ENCODE measurements at regions not wholly inside any gene's neighbourhood (a gene's known extent, or its start where the extent isn't known, plus 50 kb on each side); places are given as distances from the start of the nearest gene placed in this dataset.

DNA sequence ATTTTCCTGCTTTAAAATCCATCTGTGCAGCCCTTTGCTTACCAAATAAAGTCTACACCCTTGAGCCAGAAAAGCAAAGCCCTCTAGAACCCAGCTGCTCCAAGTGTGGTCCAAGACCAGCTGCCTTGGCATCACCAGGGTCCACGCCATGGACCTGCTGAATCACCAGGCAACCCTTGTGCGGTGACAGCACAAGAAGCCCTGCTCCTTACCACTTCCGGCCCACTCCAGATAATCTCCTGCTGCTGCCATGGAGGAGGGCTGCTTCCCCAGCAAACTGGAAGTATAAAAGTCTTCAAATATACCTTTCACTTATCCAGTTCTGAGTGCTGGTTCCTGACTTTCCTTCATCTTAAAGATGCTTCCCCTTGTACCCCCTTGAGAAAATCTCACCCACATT lies 106.0 kb upstream of the PKDCC start:
- intact Hi-C loops (cut with micrococcal nuclease), result no loop called here

DNA sequence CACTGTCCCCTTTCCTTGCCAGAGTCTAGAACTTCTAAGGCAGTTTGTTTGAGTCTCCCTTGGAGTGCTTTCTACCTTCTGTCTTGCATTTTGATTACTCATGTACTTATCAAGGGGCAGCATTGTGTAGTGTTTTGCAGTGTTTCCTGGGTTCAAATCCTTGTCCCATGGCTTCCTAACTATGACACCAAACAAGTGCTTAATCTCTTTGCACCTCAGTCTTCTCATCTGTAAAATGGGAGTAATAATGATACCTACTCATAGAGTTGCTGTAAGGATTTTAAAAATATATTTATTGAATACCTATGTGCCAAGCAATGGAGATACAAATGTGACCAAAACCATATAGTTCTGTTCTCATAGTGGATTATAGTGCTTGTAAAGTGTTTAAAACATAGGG lies 105.5 kb upstream of the PKDCC start:
- intact Hi-C loops (cut with micrococcal nuclease), result no loop called here

DNA sequence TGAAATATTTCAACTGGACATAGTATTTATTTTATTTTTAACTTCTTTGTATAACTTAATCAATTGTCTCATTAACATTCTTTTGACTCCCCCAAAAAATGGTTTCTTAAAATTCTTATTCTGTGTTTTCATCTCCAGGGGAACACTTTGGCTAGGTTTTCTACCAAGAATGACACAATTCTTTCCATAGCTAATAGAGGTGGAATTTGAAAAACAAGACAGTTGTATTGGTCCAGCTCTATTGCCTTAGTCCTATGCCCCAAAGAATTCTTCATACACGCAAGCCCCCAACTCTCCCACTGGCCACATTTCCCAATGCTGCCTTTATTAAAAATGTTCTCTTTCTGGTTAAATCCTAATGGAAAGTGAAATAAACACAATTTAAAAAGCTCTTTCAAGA lies 104.7 kb upstream of the PKDCC start:
- intact Hi-C loops (cut with micrococcal nuclease), result no loop called here

DNA sequence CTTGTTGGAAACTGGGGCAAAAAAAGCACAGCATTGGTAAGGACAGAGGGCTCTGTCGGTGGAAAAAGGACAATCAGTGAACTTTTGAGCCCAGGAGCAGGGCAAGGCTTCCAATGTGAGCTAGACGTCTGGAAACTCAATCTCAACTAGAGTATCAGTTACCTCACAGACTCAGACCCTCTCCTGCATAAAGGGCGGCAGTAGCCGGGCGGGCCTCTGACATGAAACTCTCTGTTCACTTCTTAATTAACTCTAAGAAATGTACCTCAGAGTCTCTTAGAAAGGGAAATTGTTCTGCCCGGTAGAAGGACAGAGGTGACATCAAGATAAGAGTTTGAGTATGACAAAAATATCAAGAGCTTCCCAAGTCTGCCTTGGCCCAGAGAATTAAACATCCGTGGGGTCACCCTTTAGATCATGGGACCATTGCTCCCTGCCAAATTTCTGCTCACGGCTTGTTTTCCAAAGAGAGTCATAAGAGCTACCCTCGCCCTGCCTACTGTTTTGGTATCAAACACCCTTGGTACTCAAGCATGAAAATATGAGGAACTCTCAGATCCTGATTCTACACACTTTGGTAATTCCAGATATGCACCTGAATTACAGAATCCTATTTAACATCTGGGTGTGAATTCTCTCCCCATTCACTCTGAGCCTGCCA lies 103.5 kb upstream of the PKDCC start:
- intact Hi-C loops (cut with micrococcal nuclease), result no loop called here

DNA sequence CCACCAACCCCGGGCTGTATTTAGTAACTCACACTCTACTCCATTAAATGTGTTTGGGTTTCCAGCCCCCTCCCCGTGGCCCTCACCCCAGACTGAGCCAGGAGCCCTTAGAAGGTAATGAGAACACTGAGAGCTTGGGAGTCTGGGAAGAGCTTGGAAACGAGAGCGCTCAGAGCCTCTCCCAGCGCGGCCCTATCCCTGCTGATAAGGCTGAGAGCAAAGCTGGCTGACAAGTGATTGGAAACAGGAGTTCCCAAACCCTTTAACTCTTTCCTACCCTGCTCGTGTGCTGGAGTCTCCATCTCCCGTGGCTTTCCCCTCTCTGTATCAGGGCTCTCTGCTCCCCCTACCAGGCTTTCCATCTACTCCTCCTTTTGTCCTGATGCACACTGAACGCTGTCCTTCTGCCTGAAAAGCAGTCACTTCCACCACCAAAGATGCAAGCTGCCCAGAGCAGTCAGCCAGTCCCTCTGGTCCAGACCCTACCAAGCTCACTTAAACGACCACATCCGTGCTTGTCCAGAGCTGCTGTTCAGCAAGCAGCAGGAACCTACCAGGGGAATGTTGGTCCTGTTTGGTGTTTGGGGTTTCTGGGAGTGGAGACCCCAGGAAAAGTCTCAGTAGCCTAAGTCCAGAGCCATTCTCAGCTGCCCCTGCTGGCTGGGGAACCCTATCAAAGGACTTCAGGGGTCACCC lies 100.0 kb upstream of the PKDCC start:
- intact Hi-C loops (cut with micrococcal nuclease), result no loop called here

DNA sequence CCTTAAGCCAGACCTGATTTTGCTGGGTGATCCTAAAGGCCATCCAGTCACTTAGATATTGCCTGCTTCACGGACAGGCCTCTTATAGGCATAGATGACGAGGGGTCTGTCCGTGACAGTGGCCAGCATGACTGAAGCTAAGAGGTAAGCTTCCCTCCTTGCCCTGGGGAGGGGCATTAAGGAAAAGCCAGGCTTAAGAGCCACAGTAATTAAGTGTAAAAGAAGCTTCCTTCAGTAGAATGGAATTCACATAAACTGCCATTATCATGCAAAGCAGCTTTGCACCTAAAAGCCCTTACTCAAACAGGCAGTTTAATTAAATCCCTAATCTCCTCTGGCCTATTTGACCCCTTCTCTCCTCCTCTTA lies 99.4 kb upstream of the PKDCC start:
- intact Hi-C loops (cut with micrococcal nuclease), result no loop called here

DNA sequence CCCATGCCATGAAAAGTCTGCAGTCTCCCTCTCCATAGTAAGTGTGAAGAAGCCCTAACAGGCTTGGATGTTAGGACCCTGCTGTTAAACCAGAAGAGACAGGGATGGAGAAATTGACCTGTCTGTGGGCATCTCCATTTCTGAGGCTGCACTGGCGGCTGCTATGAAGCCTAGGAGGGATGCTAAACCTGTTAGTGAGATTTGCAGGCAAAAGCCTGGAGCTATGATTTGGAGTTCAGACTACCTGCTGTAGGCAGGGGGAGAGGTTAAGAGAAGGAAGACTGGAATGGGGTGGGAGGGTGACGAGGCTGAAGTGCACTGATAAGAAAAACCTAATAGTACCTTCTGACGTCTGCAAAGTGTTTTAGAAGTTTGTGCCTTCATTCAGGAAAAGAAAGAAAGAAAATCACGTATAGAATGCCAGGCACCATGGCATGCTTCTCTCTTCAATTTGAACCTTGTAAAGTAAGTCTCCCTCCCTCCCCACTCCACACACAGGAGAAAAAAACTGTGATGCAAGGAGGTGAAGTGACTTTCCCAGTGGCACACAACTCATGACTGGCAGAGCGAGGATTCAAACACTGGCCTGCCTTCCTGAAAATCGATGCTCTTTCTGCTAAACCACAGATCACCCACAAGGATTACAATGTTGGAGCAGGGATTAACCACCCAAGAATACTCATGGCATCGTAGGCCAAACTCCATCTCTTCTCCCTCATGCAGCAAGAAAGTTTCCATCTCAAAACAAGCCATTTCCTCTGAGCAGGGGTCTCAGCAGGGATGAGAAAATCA lies 98.5 kb upstream of the PKDCC start:
- intact Hi-C loops (cut with micrococcal nuclease), result no loop called here

DNA sequence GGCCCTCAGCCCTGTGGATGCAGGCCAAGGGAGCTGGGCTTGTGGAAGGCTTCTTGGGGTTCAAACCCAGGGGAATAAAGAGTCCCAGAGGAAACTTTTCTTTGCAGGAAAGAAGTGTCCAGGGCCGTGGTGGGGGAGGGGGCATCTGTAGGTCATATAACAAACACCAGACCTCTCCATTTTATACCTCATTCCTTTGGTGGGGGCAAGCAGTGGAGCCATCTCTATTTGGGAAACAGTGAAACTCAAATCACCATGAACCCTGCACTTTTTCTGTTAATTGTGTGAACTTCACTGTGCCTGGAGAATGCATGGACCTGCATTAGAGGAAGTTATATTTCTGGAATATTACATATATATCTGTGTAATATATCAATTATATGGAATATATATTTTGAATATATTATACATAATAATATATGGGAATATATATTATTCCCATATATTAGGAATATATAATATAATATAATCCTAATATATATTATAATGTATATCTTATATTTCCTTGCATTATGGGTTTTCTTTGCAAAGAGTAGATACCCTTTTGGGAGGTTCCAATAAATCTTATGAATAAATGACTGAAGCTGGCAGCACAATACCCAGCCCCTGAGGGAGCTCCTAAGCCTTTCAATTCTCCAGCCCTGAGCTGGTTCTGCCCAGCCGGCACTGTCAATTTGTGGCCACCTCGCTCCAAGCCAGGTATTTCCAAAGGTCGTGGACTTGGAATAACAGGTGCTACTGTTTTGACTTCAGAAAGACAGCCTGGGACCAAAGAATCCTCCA lies 97.7 kb upstream of the PKDCC start:
- intact Hi-C loops (cut with micrococcal nuclease), result no loop called here

DNA sequence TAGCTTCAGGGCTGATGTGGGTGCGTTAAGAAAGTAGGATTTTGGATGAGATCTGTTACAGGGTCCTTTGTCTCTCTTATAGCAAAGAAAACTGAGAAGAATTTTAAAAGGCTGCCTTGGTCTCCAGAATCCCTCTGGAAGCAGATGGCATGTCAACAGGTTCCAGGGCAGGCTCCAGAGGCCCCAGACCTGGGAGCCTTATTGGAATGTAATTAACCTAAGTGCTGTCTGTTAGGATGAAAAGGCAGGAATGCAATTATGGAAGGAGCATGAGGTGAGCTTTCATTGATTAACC lies 97.2 kb upstream of the PKDCC start:
- intact Hi-C loops (cut with micrococcal nuclease), result no loop called here

DNA sequence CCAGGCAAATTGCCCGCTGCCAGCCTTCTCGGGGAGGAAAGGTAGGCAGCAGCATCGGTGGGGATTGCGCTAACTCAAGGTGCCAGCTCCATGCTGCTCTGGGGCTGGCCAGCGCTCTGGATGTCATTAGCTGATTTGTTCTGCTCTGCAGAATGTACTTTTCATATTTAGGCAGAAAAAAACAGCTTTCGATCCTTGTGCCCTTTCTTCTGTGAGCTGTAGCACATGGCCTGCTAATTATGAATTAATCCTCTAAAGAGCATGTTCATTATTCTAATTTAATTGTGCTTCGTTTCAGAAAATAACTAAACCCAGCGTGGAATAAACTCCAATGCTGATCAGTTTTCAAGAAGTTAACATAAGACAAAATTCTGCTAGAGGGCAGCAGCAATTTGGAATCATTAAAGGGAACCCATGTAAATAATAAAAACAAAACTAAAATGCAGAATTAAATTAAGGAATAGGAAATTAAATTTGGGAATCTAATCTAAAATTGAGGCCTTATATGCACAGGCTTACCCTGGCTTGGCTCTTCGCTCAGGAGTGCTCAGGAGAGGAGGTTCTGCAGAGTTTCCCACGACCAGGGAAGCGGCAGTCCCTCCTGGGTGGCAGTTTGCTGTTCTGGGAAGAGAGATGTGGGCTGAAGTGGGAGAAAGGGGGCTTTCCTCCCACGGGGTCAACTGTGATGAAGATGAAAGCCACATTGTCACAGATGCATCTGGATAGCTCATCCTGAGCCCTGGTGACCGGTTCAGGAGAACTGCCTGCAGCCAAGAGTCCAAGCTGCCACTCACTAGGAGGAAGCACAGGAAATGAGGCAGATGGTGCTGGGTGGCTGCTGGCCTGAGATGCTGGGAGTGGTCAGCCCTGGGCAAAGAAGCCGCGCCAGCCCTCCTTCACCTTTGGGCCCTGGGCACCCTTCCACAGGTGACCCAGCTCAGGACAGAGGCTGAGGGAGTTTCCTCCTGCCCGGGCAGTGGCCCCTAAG lies 93.2 kb upstream of the PKDCC start:
- intact Hi-C loops (cut with micrococcal nuclease), result no loop called here

DNA sequence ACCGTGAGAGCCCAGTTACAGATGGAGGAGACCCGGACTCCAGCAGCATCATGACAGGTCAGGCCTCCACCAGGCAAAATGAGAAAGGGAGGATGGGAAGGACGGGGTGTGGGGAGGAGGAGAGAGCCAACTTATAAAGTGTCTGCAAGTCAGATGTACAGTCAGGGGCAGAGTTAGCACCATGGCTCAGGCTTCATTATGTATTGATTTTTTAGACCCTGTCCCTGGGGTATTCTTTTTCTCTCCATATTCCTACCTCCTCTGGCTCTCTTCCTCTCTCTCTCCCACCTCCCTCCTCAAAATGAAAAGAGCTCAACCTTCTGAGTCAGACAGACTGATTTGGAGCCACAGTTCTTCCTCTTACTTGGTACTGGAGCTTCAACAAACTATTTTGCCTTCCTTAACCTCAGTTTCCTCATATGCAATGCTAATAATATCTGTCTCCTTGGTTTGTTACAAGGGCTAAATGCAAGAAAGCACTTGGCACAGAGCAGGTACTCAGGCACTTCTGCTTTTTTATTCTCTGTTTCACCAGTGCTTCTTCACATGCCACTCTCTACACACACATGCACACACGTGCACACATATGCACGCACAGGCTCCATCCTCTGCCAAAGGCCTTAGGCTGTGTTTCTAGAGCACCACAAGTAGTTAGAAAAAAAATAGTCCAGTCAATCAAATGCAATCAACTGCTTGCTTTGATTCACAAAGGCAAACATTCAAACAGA lies 92.3 kb upstream of the PKDCC start:
- intact Hi-C loops (cut with micrococcal nuclease), result no loop called here

DNA sequence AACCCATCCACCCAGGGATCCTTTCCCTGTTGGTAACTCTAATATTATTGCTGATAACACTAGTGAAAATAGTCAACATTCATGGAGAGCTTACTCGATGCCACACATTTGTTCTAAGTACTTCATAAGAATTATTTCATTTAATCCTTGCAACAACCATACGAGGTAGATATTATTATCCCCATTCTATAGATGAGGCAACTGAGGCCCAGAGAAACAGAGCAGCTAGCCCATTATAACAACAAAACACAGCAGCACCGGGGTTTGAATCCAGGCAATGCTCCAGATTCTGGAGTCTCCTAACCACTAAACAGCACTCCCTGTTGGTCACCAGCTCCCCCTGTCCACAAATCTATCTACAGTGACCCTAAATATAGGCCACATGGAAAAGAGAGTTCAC lies 90.4 kb upstream of the PKDCC start:
- intact Hi-C loops (cut with micrococcal nuclease), result no loop called here

DNA sequence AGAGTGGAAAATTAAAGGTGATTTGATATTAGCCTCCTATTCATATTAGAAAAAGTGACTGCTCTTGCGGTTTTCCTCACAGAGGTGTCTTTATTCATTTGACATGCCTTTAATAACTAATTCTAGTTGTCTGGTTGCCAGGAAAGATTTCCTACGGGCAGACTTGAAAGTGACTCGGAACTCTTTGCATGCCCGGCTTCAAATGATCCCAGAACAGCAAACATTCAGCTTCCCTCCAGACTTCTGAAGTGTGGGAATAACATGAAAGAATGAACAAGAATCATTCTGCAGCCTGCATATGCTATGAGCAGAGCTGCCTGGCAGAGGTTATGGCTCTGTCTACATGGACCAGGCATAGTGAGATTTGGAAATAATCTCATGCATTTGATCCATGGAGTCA lies 89.6 kb upstream of the PKDCC start:
- intact Hi-C loops (cut with micrococcal nuclease), result no loop called here

DNA sequence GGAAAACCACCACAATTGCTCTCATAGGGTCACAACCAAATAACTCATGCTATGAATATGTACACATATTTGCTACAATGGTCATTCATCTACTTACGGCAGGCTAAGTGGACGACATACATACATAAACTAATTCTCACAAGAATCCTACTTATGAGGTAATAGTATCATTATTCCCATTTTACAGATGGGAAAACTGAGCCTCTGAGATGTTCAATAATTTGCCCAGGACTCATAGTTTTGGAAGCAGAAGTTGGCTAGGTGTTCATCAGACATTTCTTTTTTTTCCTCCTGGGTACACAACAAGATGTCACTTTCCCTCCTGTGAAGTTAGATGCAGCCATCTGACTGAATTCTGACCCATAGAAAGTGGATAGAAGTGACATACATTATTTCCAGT lies 89.0 kb upstream of the PKDCC start:
- intact Hi-C loops (cut with micrococcal nuclease), result no loop called here

DNA sequence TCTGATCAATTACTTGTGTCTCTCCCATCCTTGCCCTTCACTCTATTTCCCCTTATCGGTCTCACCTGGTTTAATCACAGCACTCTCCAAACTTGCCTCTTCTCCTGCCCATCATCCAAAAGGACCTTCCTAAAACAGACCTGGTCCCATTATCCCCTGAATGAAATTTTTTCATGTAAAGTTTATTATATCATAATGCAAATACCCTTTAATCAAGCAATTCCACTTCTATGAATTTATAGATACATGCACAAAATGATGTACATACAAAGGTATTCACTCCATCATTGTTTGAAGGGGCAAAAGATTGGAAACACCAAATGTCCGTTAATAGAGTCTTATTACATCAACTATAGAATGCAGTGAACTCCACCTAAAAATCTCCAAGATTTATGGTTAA lies 88.1 kb upstream of the PKDCC start:
- intact Hi-C loops (cut with micrococcal nuclease), result no loop called here

DNA sequence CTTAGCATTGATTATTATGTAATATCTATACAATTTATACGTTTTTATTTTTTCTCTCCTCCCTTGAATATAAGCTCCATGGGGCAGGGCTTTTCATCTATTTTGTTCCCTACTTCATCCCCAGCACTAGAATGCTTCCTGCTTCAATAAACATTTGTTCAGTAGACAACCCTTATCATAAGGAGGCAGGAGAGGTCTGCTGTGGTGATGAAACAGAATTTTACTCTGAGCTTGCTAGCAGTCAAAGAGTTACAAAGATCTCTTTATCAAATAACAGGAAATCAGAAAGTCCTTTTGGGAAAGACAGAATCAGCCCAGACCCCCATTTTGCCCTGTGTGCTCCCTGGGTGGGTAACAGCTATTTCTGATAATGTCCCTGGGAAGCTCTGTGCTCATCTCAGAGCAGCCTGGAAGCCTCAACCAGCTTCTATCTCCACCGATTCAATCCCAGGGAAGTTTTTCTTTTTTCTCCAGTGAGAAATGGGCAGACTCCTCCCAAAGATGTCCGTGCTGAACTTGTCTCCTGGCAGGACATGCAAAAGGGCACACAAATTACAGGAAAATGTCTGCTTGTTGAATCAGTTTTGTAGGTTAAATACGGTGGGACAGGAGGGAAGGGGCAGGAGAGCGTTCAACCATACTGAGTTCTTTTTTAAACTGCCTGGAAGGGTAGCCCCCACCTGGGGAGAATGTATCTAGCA lies 84.7 kb upstream of the PKDCC start:
- intact Hi-C loops (cut with micrococcal nuclease), result no loop called here

DNA sequence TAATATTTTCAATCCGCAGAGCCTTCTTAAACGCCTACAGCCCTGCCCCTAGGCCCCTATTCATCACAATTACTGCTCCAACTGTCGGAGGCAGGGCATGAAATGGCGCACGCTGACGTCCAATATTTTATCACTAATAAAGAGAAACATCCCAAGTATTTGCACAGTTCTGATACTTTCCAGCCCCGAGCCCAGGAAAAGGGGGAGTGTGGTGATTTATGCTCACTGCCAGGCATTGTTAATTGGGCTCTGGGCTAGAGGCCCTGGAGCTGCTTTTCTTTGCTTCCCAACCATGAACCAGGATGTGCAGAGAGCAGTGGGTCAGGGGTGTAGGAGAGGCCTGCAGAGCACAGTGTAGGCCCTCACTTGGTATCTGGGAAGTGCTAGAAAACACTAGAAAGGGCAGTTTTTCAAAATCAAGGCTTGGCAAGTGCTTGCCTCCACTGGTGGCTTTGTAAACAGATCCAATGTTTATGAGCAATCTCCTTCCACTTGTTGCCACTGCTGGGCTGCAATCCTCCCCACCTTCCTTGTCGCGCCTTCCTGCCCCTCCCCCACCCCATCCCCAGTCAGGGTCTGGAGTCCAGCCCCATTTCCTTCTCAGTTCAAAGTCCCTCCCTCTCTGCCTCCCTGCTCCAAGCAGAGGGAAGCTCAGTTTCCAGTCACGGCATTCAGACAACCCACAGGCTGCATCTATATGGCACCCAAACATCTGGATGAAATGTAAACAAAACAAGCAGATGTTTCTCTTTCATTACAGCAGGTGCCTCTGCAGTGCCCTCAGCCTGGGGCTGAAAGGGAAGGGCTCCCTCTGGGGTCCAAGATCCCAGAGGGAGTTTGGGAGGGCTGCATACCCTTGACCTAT lies 83.9 kb upstream of the PKDCC start:
- intact Hi-C loops (cut with micrococcal nuclease), result no loop called here

DNA sequence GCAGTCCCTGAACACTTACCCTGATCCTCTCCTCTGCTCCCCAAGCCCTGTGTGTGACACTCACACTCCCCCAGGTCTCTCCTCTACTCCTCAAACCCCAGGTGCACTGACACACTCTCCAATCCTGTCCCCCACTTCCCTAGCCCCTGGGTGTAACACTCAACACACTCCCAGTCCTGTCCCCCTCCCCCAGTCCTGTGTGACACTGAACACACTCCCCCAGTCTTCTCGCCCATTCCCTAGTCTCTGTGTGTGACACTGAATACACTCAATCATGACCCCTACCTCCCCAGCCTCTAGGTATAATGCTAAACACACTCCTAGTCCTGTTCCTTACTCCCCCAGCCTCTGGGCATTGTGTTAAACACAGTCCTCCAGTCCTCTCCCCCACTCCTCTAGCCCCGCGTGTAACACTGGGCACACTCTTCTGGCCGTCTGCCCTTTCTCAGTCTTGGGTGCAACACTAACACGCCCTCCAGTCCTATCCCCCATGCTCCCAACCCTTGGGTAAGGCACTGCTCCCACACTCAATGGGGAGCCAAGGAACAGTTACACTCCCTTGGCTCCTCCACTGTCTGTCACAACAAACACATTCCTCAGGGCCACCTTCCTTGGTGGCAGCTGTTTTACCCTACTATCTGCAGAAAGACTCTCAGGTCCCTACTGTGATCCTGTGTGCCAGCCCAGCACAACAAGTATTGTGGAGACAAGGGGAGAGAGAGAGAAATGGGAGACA lies 82.5 kb upstream of the PKDCC start:
- intact Hi-C loops (cut with micrococcal nuclease), result no loop called here
